ENCODE measurements at regions not wholly inside any gene's neighbourhood (a gene's known extent, or its start where the extent isn't known, plus 50 kb on each side); places are given as distances from the start of the nearest gene placed in this dataset.

DNA sequence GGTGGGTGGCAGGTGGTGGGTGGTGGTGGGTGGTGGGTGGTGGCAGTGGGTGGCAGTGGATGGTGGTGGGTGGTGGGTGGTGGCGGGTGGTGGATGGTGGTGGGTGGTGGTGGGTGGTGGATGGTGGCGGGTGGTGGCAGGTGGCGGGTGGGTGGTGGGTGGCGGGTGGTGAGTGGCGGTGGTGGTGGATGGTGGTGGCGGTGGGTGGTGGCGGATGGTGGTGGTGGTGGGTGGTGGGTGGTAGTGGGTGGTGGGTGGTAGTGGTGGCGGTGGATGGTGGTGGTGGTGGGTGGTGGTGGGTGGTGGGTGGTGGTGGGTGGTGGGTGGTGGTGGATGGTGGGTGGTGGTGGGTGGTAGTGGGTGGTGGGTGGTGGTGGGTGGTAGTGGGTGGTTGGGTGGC, 423.8 kb upstream of the PSMD7 start:
- H3K4me2 ChIP-seq (ENCODE audit: low read length): no peak overlapping the region
- TF ChIP-seq EZH2 (IDR thresholded peaks at IDR 0.05; ENCODE audit: low read length, unreplicated experiment) (no peak), EZH2phosphoT487 (IDR thresholded peaks at IDR 0.05; ENCODE audit: borderline replicate concordance, low read length) (no peak)
- TF ChIP-seq, protein P1, sequence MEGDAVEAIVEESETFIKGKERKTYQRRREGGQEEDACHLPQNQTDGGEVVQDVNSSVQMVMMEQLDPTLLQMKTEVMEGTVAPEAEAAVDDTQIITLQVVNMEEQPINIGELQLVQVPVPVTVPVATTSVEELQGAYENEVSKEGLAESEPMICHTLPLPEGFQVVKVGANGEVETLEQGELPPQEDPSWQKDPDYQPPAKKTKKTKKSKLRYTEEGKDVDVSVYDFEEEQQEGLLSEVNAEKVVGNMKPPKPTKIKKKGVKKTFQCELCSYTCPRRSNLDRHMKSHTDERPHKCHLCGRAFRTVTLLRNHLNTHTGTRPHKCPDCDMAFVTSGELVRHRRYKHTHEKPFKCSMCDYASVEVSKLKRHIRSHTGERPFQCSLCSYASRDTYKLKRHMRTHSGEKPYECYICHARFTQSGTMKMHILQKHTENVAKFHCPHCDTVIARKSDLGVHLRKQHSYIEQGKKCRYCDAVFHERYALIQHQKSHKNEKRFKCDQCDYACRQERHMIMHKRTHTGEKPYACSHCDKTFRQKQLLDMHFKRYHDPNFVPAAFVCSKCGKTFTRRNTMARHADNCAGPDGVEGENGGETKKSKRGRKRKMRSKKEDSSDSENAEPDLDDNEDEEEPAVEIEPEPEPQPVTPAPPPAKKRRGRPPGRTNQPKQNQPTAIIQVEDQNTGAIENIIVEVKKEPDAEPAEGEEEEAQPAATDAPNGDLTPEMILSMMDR (conservative IDR thresholded peaks at IDR 0.05; ENCODE audit: low read depth, low read length): no peak
- H4K20me1 ChIP-seq (ENCODE audit: low read length): no peaks in the 10 kb centered on the region
- intact Hi-C loops (cut with micrococcal nuclease): loop anchor here (10.0 kb wide), 2 partner anchors 1368 to 1748 kb away; no protein-coding TSS in a partner anchor
- no peaks in the 10 kb centered on the region for H3K9me3 ChIP-seq (ENCODE audit: low read length)
- H3K27me3 ChIP-seq (ENCODE audit: low read length): peaks cover 14% of the 10 kb centered on the region; the same call in 1 of the 2 replicates
- no peaks in the 10 kb centered on the region for H3K4me1 ChIP-seq (ENCODE audit: insufficient read depth, low read length)
- no peak overlapping the region for H3K27ac ChIP-seq (ENCODE audit: low read length)
- ATAC-seq (no peak), DNase-seq (no peak)
- H2AFZ ChIP-seq (ENCODE audit: low read length): no peak overlapping the region
- ChIA-PET CTCF (no interaction called here), POLR2A (ENCODE audit: unreplicated experiment) (no interaction called here)
- no peaks in the 10 kb centered on the region for H3K36me3 ChIP-seq (ENCODE audit: low read depth, low read length)
- no TSS peak for BruUV-seq (replicated peaks)
- H3K9me2 ChIP-seq (replicated peaks; ENCODE audit: low read length): no peaks in the 10 kb centered on the region
- no peak overlapping the region for H3K4me3 ChIP-seq (ENCODE audit: low read length)
- no peaks in the 10 kb centered on the region for H3F3A ChIP-seq (ENCODE audit: low read length, unreplicated experiment)
- H3K9ac ChIP-seq (ENCODE audit: low read length): no peak overlapping the region
- no peaks in the 10 kb centered on the region for H3K79me2 ChIP-seq (ENCODE audit: low read length)

DNA sequence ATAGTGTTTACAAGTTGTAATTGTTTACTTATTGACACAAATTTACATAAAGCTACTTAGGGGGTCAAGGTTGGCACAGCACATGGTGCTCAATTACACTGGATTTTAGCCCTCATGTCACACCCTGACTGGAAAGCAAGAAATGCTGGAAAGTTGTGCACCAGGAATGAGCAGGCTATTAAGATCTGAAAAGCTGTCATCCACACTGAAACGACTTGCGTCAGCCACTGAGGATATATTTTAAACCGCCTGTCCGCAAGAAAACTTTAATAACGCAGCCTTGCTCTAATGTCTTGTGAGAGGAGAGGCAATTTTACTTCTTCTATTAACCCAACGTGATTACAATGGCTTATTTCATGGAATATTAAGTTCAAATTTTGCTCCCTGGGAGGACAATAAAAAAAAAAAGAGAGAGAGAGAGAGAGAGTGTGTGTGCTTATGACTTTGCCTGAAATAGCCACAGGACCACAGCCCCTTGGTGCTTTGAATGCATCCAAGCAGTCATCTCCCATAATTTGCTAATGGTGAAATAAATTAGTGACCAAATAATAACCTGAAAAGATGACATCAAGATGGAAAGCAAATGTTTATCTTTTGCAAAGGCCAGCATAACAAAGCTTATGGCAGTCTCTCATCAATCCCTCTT, 425.4 kb upstream of the PSMD7 start:
- H3K9ac ChIP-seq (ENCODE audit: low read length): no peak overlapping the region
- no peak overlapping the region for H2AFZ ChIP-seq (ENCODE audit: low read length)
- no peaks in the 10 kb centered on the region for H4K20me1 ChIP-seq (ENCODE audit: low read length)
- H3K4me2 ChIP-seq (ENCODE audit: low read length): no peak overlapping the region
- no peaks in the 10 kb centered on the region for H3K4me1 ChIP-seq (ENCODE audit: insufficient read depth, low read length)
- intact Hi-C loops (cut with micrococcal nuclease): loop anchor here (10.0 kb wide), 2 partner anchors 1366 to 1746 kb away; no protein-coding TSS in a partner anchor
- CTCF ChIA-PET: no interaction called here
- no peak for DNase-seq
- no peaks in the 10 kb centered on the region for H3F3A ChIP-seq (ENCODE audit: low read length, unreplicated experiment)
- no peaks in the 10 kb centered on the region for H3K79me2 ChIP-seq (ENCODE audit: low read length)
- H3K36me3 ChIP-seq (ENCODE audit: low read depth, low read length): no peaks in the 10 kb centered on the region
- no peak overlapping the region for H3K4me3 ChIP-seq (ENCODE audit: low read length)
- ATAC-seq: no peak
- no peaks in the 10 kb centered on the region for H3K9me2 ChIP-seq (replicated peaks; ENCODE audit: low read length)
- POLR2A ChIA-PET (ENCODE audit: unreplicated experiment): no interaction called here
- peaks cover 21% of the 10 kb centered on the region; the same call in 1 of the 2 replicates for H3K27me3 ChIP-seq (ENCODE audit: low read length)
- BruUV-seq (replicated peaks): no TSS peak
- H3K9me3 ChIP-seq (ENCODE audit: low read length): no peaks in the 10 kb centered on the region
- H3K27ac ChIP-seq (ENCODE audit: low read length): no peak overlapping the region
- no peak for TF ChIP-seq EZH2 (IDR thresholded peaks at IDR 0.05; ENCODE audit: low read length, unreplicated experiment)
- no peak for TF ChIP-seq EZH2phosphoT487 (IDR thresholded peaks at IDR 0.05; ENCODE audit: borderline replicate concordance, low read length)
- TF ChIP-seq, protein P1 (conservative IDR thresholded peaks at IDR 0.05; ENCODE audit: low read depth, low read length): no peak

DNA sequence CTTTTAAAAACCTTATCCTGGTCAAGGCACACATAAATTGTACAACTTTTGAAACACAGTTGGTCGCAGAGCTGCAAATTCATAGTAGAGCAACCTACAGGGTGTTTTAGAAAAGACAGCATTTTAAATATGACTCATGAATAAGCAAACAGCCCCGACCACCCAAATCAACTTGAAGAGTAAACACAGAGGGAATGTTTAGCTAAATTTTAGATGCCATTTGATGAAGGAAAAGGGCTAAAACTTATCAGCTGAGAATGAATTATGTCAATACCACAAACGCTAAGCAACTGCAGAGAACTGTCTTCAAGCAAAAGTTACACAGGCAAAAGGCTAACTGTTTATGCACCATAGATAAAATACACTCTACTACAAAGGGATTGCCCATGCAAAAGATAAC, 427.5 kb upstream of the PSMD7 start:
- no TSS peak for BruUV-seq (replicated peaks)
- DNase-seq (no peak), ATAC-seq (no peak)
- Histone ChIP-seq H3K9me2 (replicated peaks; ENCODE audit: low read length) (no peaks in the 10 kb centered on the region), H2AFZ (ENCODE audit: low read length) (no peak overlapping the region), H3K4me2 (ENCODE audit: low read length) (no peak overlapping the region), H3K27me3 (ENCODE audit: low read length) (peaks cover 21% of the 10 kb centered on the region; the same call in 1 of the 2 replicates), H3K9me3 (ENCODE audit: low read length) (no peaks in the 10 kb centered on the region), H3K9ac (ENCODE audit: low read length) (no peak overlapping the region), H3K27ac (ENCODE audit: low read length) (no peak overlapping the region), H3K79me2 (ENCODE audit: low read length) (no peaks in the 10 kb centered on the region), H3K4me1 (ENCODE audit: insufficient read depth, low read length) (no peaks in the 10 kb centered on the region), H4K20me1 (ENCODE audit: low read length) (no peaks in the 10 kb centered on the region), H3K4me3 (ENCODE audit: low read length) (no peak overlapping the region), H3F3A (ENCODE audit: low read length, unreplicated experiment) (no peaks in the 10 kb centered on the region), H3K36me3 (ENCODE audit: low read depth, low read length) (no peaks in the 10 kb centered on the region)
- ChIA-PET POLR2A (ENCODE audit: unreplicated experiment) (no interaction called here), CTCF (no interaction called here)
- TF ChIP-seq, protein P1 (conservative IDR thresholded peaks at IDR 0.05; ENCODE audit: low read depth, low read length): no peak
- TF ChIP-seq EZH2phosphoT487 (IDR thresholded peaks at IDR 0.05; ENCODE audit: borderline replicate concordance, low read length): no peak
- TF ChIP-seq EZH2 (IDR thresholded peaks at IDR 0.05; ENCODE audit: low read length, unreplicated experiment): no peak
- intact Hi-C loops (cut with micrococcal nuclease): no loop called here

Measured in PC-3 (cell line).